Pons (tissue), 1 donor: ENCODE measurements at regions not wholly inside any gene's neighbourhood (a gene's known extent, or its start where the extent isn't known, plus 50 kb on each side); places are given as distances from the start of the nearest gene placed in this dataset.

ENCODE experiments used
- DNase-seq: peaks from one replicate; pipeline ENCODE4 v3.0.0-alpha.2; 2016; ENCODE audit warnings: low spot score

DNA sequence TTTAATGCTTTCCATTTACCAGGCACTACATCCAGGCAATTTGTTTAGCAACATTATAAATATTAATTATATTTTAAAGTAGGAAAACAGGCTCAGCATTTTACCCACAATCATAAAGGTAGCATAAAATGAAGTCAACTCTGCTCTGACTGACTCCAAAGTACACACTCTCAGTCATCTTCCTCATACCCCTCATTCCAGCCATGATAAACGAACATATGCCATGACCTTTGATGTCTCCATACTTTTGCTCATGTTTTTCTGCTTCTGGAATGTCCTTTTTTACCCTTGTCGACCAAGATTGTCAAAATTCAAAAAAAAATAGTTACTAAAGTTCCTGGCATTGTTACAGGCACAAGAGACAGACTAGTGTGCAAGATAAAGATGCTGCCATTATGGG lies 77.7 kb upstream of the SOX6 start:
- DNase-seq: no peak

GRCh38 chr11:16430674-16431073 lies 74.3 kb upstream of the SOX6 start:
- DNase-seq: no peak

- DNase-seq: no peak
Observed at GRCh38 chr11:16421826-16422225, 65.5 kb upstream of the SOX6 start.

DNA sequence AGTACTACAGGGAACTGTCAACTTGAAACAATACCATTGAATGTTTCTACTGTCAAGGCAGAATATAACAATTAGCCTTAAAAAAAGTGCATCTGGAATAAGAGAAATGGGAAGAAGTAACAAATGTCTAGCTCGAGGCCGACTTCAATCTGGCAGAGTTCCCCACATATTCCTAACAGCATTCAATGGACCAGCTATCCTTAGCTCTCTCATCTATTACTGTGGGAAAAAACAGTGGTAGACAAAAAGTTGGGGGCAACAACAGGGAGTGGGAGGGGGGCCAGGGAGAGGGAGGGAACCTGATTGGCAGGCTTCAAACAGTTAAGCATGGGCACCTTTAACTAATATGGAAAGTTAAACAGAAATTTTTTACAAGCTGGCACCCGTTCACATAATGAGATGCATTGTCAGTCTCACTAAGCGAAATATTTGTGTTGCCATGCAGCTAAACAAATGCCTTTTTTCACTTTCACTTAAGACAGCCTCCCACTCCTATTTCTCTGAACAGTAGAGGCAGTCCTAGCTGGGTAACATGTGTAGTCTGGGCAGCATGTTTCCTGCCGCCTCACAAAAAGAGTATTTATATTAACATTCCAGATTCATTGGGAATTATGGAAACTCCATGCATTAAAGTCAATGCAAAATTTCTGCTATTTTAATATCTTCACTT lies 62.2 kb upstream of the SOX6 start:
- no peak for DNase-seq

- DNase-seq: no peak
Observed at GRCh38 chr11:16412525-16413172, 56.3 kb upstream of the SOX6 start.

DNA sequence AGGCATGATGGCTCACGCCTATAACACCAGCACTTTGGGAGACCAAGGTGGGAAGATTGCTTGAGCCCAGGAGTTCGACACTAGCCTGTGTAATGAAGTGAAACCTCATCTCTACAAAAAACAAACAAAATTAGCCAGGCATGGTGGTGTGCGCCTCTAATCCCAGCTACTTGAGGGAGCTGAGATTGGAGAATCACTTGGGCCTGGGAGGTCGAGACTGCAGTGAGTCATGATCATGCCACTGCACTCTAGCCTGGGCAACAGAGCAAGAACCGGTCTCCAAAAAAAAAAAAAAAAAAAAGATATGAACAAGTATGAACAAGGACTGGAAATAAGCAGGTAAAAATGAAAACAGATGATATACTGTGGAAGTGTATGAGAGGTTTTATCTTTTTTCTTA lies 54.1 kb upstream of the SOX6 start:
- DNase-seq: no peak

DNA sequence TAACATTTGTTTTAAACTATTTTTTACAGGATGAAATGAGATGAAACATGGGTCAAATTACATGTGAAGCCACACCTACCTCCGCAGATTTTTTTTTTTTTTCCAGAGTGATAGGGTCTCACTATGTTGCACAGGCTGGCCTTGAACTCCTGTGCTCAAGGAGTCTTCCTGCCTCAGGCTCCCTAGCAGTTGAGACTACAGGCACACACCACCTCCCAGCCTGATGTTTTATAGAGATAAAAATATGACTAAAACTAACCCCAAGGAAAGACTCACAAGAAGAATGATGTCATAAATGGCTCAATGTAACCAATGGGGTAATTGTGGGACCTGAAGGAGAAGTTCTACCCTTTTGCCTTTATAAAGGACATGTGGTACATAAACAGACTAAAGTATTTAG lies 52.3 kb upstream of the SOX6 start:
- no peak for DNase-seq

DNA sequence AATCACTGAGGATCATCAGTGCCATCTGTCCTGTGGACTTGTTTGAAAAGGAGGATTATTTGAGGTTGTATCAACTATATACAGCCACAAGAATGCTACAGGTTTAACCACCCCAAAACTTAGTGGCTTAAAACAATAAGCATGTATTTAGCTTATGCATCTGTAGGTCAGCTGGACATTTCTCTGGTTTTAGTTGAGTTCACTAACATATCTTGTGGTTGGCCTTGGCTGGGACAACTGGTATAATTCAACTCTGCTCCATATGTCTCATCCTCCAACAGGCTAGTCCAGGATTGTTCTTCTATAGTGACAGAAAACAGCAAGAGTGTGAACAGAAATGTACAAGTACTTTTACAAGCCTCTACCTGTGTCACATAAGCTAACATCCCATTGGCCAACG lies 49.9 kb upstream of the SOX6 start:
- no peak for DNase-seq
